ENCODE measurements at regions not wholly inside any gene's neighbourhood (a gene's known extent, or its start where the extent isn't known, plus 50 kb on each side); places are given as distances from the start of the nearest gene placed in this dataset.

DNA sequence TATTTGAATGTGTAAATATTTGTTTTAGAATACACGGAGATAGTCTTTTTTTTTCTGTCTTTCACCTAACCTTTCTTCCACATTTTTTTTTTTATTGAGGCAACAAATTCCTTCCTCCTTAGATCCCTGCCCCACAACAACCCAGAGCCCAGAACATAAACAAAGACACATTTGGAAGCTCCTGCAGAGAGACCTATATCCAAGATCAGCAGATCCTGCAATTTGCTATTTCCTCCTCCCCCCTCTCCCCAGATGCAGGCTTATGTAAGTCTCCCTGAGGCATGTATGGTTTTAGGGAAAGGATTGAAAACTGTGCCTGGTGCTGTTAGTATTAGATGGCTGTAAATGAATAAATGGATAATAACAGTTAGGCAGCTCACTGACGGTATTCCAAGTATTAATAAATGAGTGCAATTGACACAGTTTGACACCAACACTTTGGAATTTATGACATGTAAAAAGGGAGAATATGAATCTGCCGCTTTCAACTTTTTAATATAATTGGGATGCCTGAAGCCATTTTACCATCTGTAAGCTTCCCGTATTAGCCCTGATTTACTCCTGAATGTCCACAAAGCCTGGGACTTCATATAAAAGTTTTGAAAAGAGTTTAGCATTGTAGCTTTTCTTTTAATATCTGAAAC, 608.3 kb upstream of the CITED2 start:
- peaks cover 0 to 17% of the 10 kb centered on the region in 2 experiments; a peak in 3 of 5 replicates for H3K4me1 ChIP-seq (replicated peaks in 1 of 2; ENCODE audit: control insufficient read depth in 2 of 2, insufficient read depth in 2 of 2, low read length in 2 of 2)
- ChIA-PET POLR2A (no interaction called here), CTCF (ENCODE audit: low intra/inter-chr PET ratio) (no interaction called here)
- H3K36me3 ChIP-seq (ENCODE audit: control insufficient read depth, insufficient read depth, low read length) = no peaks in the 10 kb centered on the region
- peak overlapping the region; percentile 28 for H2AFZ ChIP-seq (ENCODE audit: low read depth, low read length)
- FAIRE-seq (no peak), ATAC-seq (no peak), DNase-seq (ENCODE audit: extremely low read depth in 1 of 4, low spot score in 3 of 4) (no peak)
- H3K4me3 ChIP-seq = no peak overlapping the region
- TF ChIP-seq, protein P1, sequence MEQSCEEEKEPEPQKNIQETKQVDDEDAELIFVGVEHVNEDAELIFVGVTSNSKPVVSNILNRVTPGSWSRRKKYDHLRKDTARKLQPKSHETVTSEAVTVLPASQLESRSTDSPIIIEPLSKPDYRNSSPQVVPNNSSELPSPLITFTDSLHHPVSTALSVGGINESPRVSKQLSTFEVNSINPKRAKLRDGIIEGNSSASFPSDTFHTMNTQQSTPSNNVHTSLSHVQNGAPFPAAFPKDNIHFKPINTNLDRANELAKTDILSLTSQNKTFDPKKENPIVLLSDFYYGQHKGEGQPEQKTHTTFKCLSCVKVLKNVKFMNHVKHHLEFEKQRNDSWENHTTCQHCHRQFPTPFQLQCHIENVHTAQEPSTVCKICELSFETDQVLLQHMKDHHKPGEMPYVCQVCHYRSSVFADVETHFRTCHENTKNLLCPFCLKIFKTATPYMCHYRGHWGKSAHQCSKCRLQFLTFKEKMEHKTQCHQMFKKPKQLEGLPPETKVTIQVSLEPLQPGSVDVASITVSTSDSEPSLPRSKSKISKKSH (CRISPR knock-in tag; IDR thresholded peaks at IDR 0.05) = no peak
- TF ChIP-seq ERF (CRISPR knock-in tag; IDR thresholded peaks at IDR 0.05) = no peak
- 39% methylated on average over 4 of the region's 4 CpGs for WGBS (ENCODE audit: insufficient coverage, low coverage, missing lambda C conversion rate)
- in situ Hi-C loops (cut with MboI) = no loop called here
- H4K20me1 ChIP-seq (replicated peaks; ENCODE audit: control insufficient read depth, insufficient read depth, low read length) = no peaks in the 10 kb centered on the region
- BruUV-seq (replicated peaks) = no TSS peak
- intact Hi-C loops (cut with micrococcal nuclease) = no loop called here
- H3K4me2 ChIP-seq (ENCODE audit: insufficient read depth, low read length) = no peak overlapping the region
- H3K27ac ChIP-seq (ENCODE audit: extremely low read depth, low read depth, low read length) = no peak overlapping the region
- no peaks in the 10 kb centered on the region for H3K9me1 ChIP-seq (ENCODE audit: control insufficient read depth, insufficient read depth, low read length)
- no peak overlapping the region for H3K9ac ChIP-seq (ENCODE audit: insufficient read depth in 1 of 2, low read depth in 2 of 2, low read length in 2 of 2)
- no peaks in the 10 kb centered on the region for H3K79me2 ChIP-seq (ENCODE audit: control insufficient read depth, insufficient read depth, low read length)
- no peaks in the 10 kb centered on the region for H3K9me3 ChIP-seq (replicated peaks; ENCODE audit: control insufficient read depth, insufficient read depth, low read depth, low read length)
- H3K27me3 ChIP-seq (ENCODE audit: control insufficient read depth in 2 of 2, insufficient read depth in 2 of 2, low read length in 2 of 2) = no peaks in the 10 kb centered on the region

DNA sequence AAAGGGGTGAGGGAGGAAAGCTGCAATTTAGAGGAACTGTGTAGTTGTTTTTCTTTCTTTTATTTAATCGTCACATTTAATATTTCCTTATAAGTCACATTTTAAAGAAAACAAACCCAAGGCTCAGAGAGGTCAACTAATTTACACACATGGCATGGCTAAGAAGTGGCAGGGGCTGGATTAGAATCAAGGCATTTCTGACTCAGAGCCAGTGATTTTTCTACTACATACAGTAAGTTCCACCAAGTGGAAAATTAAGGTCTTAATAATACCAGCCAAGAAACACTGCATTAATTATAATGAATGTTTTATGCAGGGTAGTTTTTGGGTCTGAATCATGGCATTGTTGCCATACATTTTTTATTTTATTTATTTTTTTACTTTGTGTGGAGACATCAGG, 607.7 kb upstream of the CITED2 start:
- ATAC-seq (no peak), DNase-seq (ENCODE audit: extremely low read depth in 1 of 4, low spot score in 3 of 4) (no peak), FAIRE-seq (no peak)
- Histone ChIP-seq H3K79me2 (ENCODE audit: control insufficient read depth, insufficient read depth, low read length) (no peaks in the 10 kb centered on the region), H3K9me3 (replicated peaks; ENCODE audit: control insufficient read depth, insufficient read depth, low read depth, low read length) (no peaks in the 10 kb centered on the region), H2AFZ (ENCODE audit: low read depth, low read length) (peak overlapping the region; percentile 18), H3K4me3 (no peak overlapping the region), H3K9me1 (ENCODE audit: control insufficient read depth, insufficient read depth, low read length) (no peaks in the 10 kb centered on the region), H3K27ac (ENCODE audit: extremely low read depth, low read depth, low read length) (no peak overlapping the region), H3K4me1 (replicated peaks in 1 of 2; ENCODE audit: control insufficient read depth in 2 of 2, insufficient read depth in 2 of 2, low read length in 2 of 2) (peaks cover 0 to 17% of the 10 kb centered on the region in 2 experiments; a peak in 3 of 5 replicates), H4K20me1 (replicated peaks; ENCODE audit: control insufficient read depth, insufficient read depth, low read length) (no peaks in the 10 kb centered on the region), H3K4me2 (ENCODE audit: insufficient read depth, low read length) (no peak overlapping the region), H3K36me3 (ENCODE audit: control insufficient read depth, insufficient read depth, low read length) (no peaks in the 10 kb centered on the region), H3K9ac (ENCODE audit: insufficient read depth in 1 of 2, low read depth in 2 of 2, low read length in 2 of 2) (no peak overlapping the region), H3K27me3 (ENCODE audit: control insufficient read depth in 2 of 2, insufficient read depth in 2 of 2, low read length in 2 of 2) (no peaks in the 10 kb centered on the region)
- TF ChIP-seq KLF13 (tag; IDR thresholded peaks at IDR 0.05; ENCODE audit: borderline replicate concordance, low read depth) (no peak), POLR2B (IDR thresholded peaks at IDR 0.05; ENCODE audit: low read depth, partially characterized antibody) (no peak), ZNF121 (CRISPR knock-in tag; conservative IDR thresholded peaks at IDR 0.05) (no peak), GTF2A2 (tag; IDR thresholded peaks at IDR 0.05) (no peak), MAFK (IDR thresholded peaks at IDR 0.05; ENCODE audit: low read length) (no peak), ATF1 (CRISPR knock-in tag; IDR thresholded peaks at IDR 0.05) (no peak), ATF1 (tag; IDR thresholded peaks at IDR 0.05) (peak; percentile 13; the same call in 1 of the 2 replicates)
- TF ChIP-seq, protein P2, sequence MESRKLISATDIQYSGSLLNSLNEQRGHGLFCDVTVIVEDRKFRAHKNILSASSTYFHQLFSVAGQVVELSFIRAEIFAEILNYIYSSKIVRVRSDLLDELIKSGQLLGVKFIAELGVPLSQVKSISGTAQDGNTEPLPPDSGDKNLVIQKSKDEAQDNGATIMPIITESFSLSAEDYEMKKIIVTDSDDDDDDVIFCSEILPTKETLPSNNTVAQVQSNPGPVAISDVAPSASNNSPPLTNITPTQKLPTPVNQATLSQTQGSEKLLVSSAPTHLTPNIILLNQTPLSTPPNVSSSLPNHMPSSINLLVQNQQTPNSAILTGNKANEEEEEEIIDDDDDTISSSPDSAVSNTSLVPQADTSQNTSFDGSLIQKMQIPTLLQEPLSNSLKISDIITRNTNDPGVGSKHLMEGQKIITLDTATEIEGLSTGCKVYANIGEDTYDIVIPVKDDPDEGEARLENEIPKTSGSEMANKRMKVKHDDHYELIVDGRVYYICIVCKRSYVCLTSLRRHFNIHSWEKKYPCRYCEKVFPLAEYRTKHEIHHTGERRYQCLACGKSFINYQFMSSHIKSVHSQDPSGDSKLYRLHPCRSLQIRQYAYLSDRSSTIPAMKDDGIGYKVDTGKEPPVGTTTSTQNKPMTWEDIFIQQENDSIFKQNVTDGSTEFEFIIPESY (CRISPR knock-in tag; IDR thresholded peaks at IDR 0.05) = no peak
- no TSS peak for BruUV-seq (replicated peaks)
- WGBS (ENCODE audit: insufficient coverage, low coverage, missing lambda C conversion rate) = 21% methylated on average over 1 of the region's 1 CpG
- ChIA-PET CTCF (ENCODE audit: low intra/inter-chr PET ratio) (no interaction called here), POLR2A (no interaction called here)
- in situ Hi-C loops (cut with MboI) (no loop called here), intact Hi-C loops (cut with micrococcal nuclease) (no loop called here)

All from K562 (cell line).